Mucosa of rectum (tissue), 2 donors: ENCODE measurements at regions not wholly inside any gene's neighbourhood (a gene's known extent, or its start where the extent isn't known, plus 50 kb on each side); places are given as distances from the start of the nearest gene placed in this dataset.

Experiments used
- H3K27ac ChIP-seq, 2 donors: one replicate each; pipeline ENCODE4 v1.7.0; 2013; ENCODE audit warnings: inconsistent platforms in 2 of 2, low read depth in 2 of 2, low read length in 2 of 2
- H3K27me3 ChIP-seq, 2 donors: one replicate each; pipeline ENCODE4 v1.7.0; 2013; ENCODE audit warnings: low read length in 2 of 2; ENCODE audit not compliant: control insufficient read depth in 2 of 2, insufficient read depth in 2 of 2
- H3K36me3 ChIP-seq, 2 donors: one replicate each; pipeline ENCODE4 v1.7.0; 2013; ENCODE audit warnings: low read length in 2 of 2; ENCODE audit not compliant: control insufficient read depth in 2 of 2, insufficient read depth in 2 of 2
- H3K4me1 ChIP-seq, 2 donors: one replicate each; pipeline ENCODE4 v1.7.0; 2013; ENCODE audit warnings: low read length in 2 of 2, mild to moderate bottlenecking in 1 of 2; ENCODE audit not compliant: control insufficient read depth in 2 of 2, insufficient read depth in 2 of 2
- H3K4me3 ChIP-seq, 2 donors: one replicate each; pipeline ENCODE4 v1.7.0; 2013; ENCODE audit warnings: low read length in 2 of 2
- H3K9ac ChIP-seq, 2 donors: one replicate each; pipeline ENCODE4 v1.7.0; 2013; ENCODE audit warnings: low read length in 2 of 2, low read depth in 1 of 2, mild to moderate bottlenecking in 1 of 2
- H3K9me3 ChIP-seq, 2 donors: one replicate each; pipeline ENCODE4 v1.7.0; 2013; ENCODE audit warnings: low read length in 2 of 2; ENCODE audit not compliant: control insufficient read depth in 2 of 2
- donor health status: healthy.
- donor health status: Normal muscosa, but diverticular disease.

DNA sequence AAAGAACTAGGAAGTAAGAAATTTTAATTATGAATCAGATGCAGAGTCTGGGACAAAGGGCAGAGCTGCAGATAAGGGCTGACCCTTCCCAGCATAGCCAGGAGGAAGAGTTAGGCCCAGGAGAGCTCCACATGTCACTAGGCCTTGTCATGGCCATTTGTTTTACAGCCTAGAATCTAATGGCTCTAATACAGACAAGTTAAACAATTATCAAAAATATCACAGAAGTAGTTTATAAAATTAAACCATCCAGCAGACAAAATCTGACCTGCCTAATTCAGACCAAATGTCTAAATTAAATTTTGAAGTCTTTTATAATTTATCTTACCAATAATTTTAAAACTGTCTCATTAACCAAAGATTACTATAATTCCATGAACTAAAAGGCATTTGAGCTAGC lies 1369.5 kb downstream of the CDH11 start:
- no peaks in the 10 kb centered on the region for H3K9me3 ChIP-seq

DNA sequence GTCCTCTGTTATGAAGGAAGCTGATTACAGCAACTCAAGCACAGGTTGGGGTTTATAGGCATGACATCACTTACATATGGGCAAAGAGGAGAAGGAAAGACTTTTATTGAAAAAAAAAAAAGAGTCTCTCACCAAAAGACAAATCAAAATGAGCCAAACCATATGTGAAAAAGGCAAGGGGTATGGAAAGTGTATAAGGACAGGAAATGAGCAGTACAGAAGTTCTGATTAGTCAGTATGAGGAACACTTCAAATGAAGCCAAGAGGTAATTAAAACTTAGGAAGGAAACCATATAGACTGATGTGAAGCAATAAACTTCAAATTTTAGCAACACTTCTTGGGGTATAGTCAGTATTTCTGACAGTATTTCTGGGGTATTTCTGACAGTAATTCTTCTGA lies 1372.6 kb downstream of the CDH11 start:
- H3K4me1 ChIP-seq, result no peaks in the 10 kb centered on the region

More for the DNA sequence above, 1369.5 kb downstream of the CDH11 start:
- Histone ChIP-seq H3K27ac (no peak overlapping the region), H3K9ac (no peak overlapping the region), H3K36me3 (no peaks in the 10 kb centered on the region), H3K4me3 (no peak overlapping the region), H3K4me1 (no peaks in the 10 kb centered on the region), H3K27me3 (no peaks in the 10 kb centered on the region)

DNA sequence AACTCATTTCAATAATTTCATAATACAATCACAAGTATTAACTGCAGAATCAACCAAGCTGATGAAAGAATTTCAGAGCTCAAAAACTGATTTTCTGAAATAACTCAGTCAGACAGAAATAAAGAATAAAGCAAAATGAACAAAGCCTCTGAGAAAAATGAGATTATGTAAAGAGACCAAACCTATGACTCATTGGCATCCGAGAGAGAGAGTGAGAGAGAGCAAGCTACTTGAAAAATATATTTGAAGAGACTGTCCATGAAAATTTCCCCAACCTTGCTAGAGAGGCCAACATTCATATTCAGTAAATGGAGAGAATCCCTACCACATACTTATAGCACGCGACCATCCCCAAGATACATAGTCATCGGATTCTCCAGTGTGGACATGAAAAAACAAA lies 1376.4 kb downstream of the CDH11 start:
- no peaks in the 10 kb centered on the region for H3K36me3 ChIP-seq
- no peaks in the 10 kb centered on the region for H3K27me3 ChIP-seq
- H3K27ac ChIP-seq, result no peak overlapping the region
- H3K9me3 ChIP-seq, result no peaks in the 10 kb centered on the region
- no peak overlapping the region for H3K9ac ChIP-seq
- no peak overlapping the region for H3K4me3 ChIP-seq
- H3K4me1 ChIP-seq, result no peaks in the 10 kb centered on the region

More for the DNA sequence above, 1372.6 kb downstream of the CDH11 start:
- no peaks in the 10 kb centered on the region for H3K27me3 ChIP-seq
- H3K4me3 ChIP-seq, result no peak overlapping the region
- no peaks in the 10 kb centered on the region for H3K36me3 ChIP-seq
- no peaks in the 10 kb centered on the region for H3K9me3 ChIP-seq
- H3K9ac ChIP-seq, result no peak overlapping the region
- H3K27ac ChIP-seq, result no peak overlapping the region

GRCh38 chr16:63744077-63744874 lies 1377.6 kb downstream of the CDH11 start:
- H3K9me3 ChIP-seq, result no peaks in the 10 kb centered on the region
- H3K4me1 ChIP-seq, result no peaks in the 10 kb centered on the region
- no peak overlapping the region for H3K27ac ChIP-seq
- H3K9ac ChIP-seq, result no peak overlapping the region
- no peak overlapping the region for H3K4me3 ChIP-seq
- no peaks in the 10 kb centered on the region for H3K27me3 ChIP-seq
- no peaks in the 10 kb centered on the region for H3K36me3 ChIP-seq

DNA sequence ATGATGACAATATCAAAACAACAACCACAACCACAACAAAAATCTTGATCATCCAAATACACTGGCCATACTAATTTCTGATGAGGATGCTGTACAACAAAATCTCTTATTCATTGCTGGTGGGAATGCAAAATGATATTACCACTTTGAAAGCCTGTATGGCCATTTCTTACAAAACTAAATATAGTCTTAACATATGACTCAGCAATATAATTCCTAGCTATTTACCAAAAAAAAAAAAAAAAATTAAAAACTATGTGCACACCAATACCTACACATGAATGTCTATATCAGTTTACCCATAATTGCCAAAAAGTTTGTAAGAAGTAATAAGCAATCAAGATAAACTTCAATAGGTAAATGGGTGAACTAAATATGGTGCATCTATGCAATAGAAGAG lies 1379.7 kb downstream of the CDH11 start:
- Histone ChIP-seq H3K4me3 (no peak overlapping the region), H3K27ac (no peak overlapping the region), H3K9ac (no peak overlapping the region), H3K36me3 (no peaks in the 10 kb centered on the region), H3K4me1 (no peaks in the 10 kb centered on the region), H3K9me3 (no peaks in the 10 kb centered on the region), H3K27me3 (no peaks in the 10 kb centered on the region)

- Histone ChIP-seq H3K9me3 (no peaks in the 10 kb centered on the region), H3K36me3 (no peaks in the 10 kb centered on the region), H3K27ac (no peak overlapping the region), H3K9ac (no peak overlapping the region), H3K4me1 (no peaks in the 10 kb centered on the region), H3K27me3 (no peaks in the 10 kb centered on the region), H3K4me3 (no peak overlapping the region)
These were observed 1384.2 kb downstream of the CDH11 start for GRCh38 chr16:63737633-63738032.

GRCh38 chr16:63735456-63735855 lies 1386.4 kb downstream of the CDH11 start:
- no peak overlapping the region for H3K4me3 ChIP-seq
- H3K36me3 ChIP-seq, result no peaks in the 10 kb centered on the region
- no peaks in the 10 kb centered on the region for H3K9me3 ChIP-seq
- no peak overlapping the region for H3K27ac ChIP-seq
- H3K9ac ChIP-seq, result no peak overlapping the region
- H3K4me1 ChIP-seq, result no peaks in the 10 kb centered on the region
- H3K27me3 ChIP-seq, result no peaks in the 10 kb centered on the region

GRCh38 chr16:63720848-63721247 lies 1401.0 kb downstream of the CDH11 start:
- H3K27ac ChIP-seq, result no peak overlapping the region
- H3K4me1 ChIP-seq, result no peaks in the 10 kb centered on the region
- H3K9ac ChIP-seq, result no peak overlapping the region
- no peaks in the 10 kb centered on the region for H3K36me3 ChIP-seq
- H3K27me3 ChIP-seq, result no peaks in the 10 kb centered on the region
- no peaks in the 10 kb centered on the region for H3K9me3 ChIP-seq
- no peak overlapping the region for H3K4me3 ChIP-seq

GRCh38 chr16:63719926-63720325 lies 1401.9 kb downstream of the CDH11 start:
- Histone ChIP-seq H3K9me3 (no peaks in the 10 kb centered on the region), H3K27ac (no peak overlapping the region), H3K36me3 (no peaks in the 10 kb centered on the region), H3K4me1 (no peaks in the 10 kb centered on the region), H3K4me3 (no peak overlapping the region), H3K9ac (no peak overlapping the region), H3K27me3 (no peaks in the 10 kb centered on the region)

GRCh38 chr16:63717806-63718205 lies 1404.1 kb downstream of the CDH11 start:
- Histone ChIP-seq H3K27ac (no peak overlapping the region), H3K4me1 (no peaks in the 10 kb centered on the region), H3K4me3 (no peak overlapping the region), H3K9ac (no peak overlapping the region), H3K9me3 (no peaks in the 10 kb centered on the region), H3K36me3 (no peaks in the 10 kb centered on the region), H3K27me3 (no peaks in the 10 kb centered on the region)
